ENCODE measurements at regions not wholly inside any gene's neighbourhood (a gene's known extent, or its start where the extent isn't known, plus 50 kb on each side); places are given as distances from the start of the nearest gene placed in this dataset.

GRCh38 chr18:61718944-61719343 lies 173.9 kb downstream of the RNF152 start:
- no peak overlapping the region for H3K9ac ChIP-seq (ENCODE audit: low read depth in 1 of 2, low read length in 2 of 2)
- peaks cover 0 to 5% (median 1%) of the 10 kb centered on the region in 4 donors for H3K4me1 ChIP-seq (ENCODE audit: control insufficient read depth in 4 of 4, insufficient read depth in 4 of 4, low read length in 3 of 4)
- no peaks in the 10 kb centered on the region for H3K36me3 ChIP-seq (ENCODE audit: control insufficient read depth in 4 of 4, insufficient read depth in 3 of 4, low read depth in 1 of 4, low read length in 3 of 4)
- 91% methylated on average over 3 of the region's 3 CpGs for WGBS
- H3K27ac ChIP-seq (ENCODE audit: low read depth in 1 of 2, low read length in 2 of 2): no peak overlapping the region
- TF ChIP-seq GABPA (IDR thresholded peaks at IDR 0.05 in 1 of 2, conservative IDR thresholded peaks at IDR 0.05 in 1 of 2) (no peak), REST (IDR thresholded peaks at IDR 0.05) (no peak), SP1 (IDR thresholded peaks at IDR 0.05) (no peak), HNF4G (IDR thresholded peaks at IDR 0.05) (no peak), FOXA1 (IDR thresholded peaks at IDR 0.05) (no peak), RXRA (IDR thresholded peaks at IDR 0.05) (no peak), ZBTB33 (IDR thresholded peaks at IDR 0.05) (no peak), CTCF (IDR thresholded peaks at IDR 0.05; ENCODE audit: low read depth, low read length, missing input control) (no peak), YY1 (IDR thresholded peaks at IDR 0.05) (no peak), ATF3 (IDR thresholded peaks at IDR 0.05) (no peak), JUND (IDR thresholded peaks at IDR 0.05) (no peak), TAF1 (conservative IDR thresholded peaks at IDR 0.05) (no peak), RAD21 (IDR thresholded peaks at IDR 0.05) (no peak)
- H3K4me3 ChIP-seq (ENCODE audit: low read depth in 1 of 3, low read length in 3 of 3): no peak overlapping the region
- DNase-seq (ENCODE audit: low spot score): no peak
- no peaks in the 10 kb centered on the region for H3K27me3 ChIP-seq (ENCODE audit: control insufficient read depth in 4 of 4, insufficient read depth in 4 of 4, low read length in 3 of 4)
- H3K9me3 ChIP-seq (ENCODE audit: control insufficient read depth in 4 of 4, low read length in 3 of 4): no peaks in the 10 kb centered on the region

- H3K27ac ChIP-seq (ENCODE audit: low read depth in 1 of 2, low read length in 2 of 2): no peak overlapping the region
- TF ChIP-seq REST (IDR thresholded peaks at IDR 0.05) (no peak), SP1 (IDR thresholded peaks at IDR 0.05) (no peak), FOXA1 (IDR thresholded peaks at IDR 0.05) (no peak), MAX (IDR thresholded peaks at IDR 0.05) (no peak), TAF1 (conservative IDR thresholded peaks at IDR 0.05) (no peak), YY1 (IDR thresholded peaks at IDR 0.05) (no peak), GABPA (IDR thresholded peaks at IDR 0.05 in 1 of 2, conservative IDR thresholded peaks at IDR 0.05 in 1 of 2) (no peak), FOXA2 (IDR thresholded peaks at IDR 0.05) (no peak), HNF4G (IDR thresholded peaks at IDR 0.05) (no peak), ZBTB33 (IDR thresholded peaks at IDR 0.05) (no peak), HNF4A (conservative IDR thresholded peaks at IDR 0.05) (no peak), JUND (IDR thresholded peaks at IDR 0.05) (no peak), RAD21 (IDR thresholded peaks at IDR 0.05) (no peak), RXRA (IDR thresholded peaks at IDR 0.05) (no peak), NR2F2 (IDR thresholded peaks at IDR 0.05) (no peak), EGR1 (IDR thresholded peaks at IDR 0.05; ENCODE audit: low read depth in 2 of 2) (no peak), ATF3 (IDR thresholded peaks at IDR 0.05) (no peak)
Observed at GRCh38 chr18:61714421-61714820, 178.4 kb downstream of the RNF152 start.

More at GRCh38 chr18:61714421-61714820, 178.4 kb downstream of the RNF152 start:
- DNase-seq (ENCODE audit: low spot score): no peak
- H3K9me3 ChIP-seq (ENCODE audit: control insufficient read depth in 4 of 4, low read length in 3 of 4): no peaks in the 10 kb centered on the region
- 93% methylated on average over 1 of the region's 1 CpG for WGBS
- H3K9ac ChIP-seq (ENCODE audit: low read depth in 1 of 2, low read length in 2 of 2): no peak overlapping the region
- no peaks in the 10 kb centered on the region for H3K4me1 ChIP-seq (ENCODE audit: control insufficient read depth in 4 of 4, insufficient read depth in 4 of 4, low read length in 3 of 4)
- H3K27me3 ChIP-seq (ENCODE audit: control insufficient read depth in 4 of 4, insufficient read depth in 4 of 4, low read length in 3 of 4): no peaks in the 10 kb centered on the region
- no peak overlapping the region for H3K4me3 ChIP-seq (ENCODE audit: low read depth in 1 of 3, low read length in 3 of 3)
- no peaks in the 10 kb centered on the region for H3K36me3 ChIP-seq (ENCODE audit: control insufficient read depth in 4 of 4, insufficient read depth in 3 of 4, low read depth in 1 of 4, low read length in 3 of 4)

All from liver (tissue), 8 donors.